ENCODE measurements at regions not wholly inside any gene's neighbourhood (a gene's known extent, or its start where the extent isn't known, plus 50 kb on each side); places are given as distances from the start of the nearest gene placed in this dataset.

DNA sequence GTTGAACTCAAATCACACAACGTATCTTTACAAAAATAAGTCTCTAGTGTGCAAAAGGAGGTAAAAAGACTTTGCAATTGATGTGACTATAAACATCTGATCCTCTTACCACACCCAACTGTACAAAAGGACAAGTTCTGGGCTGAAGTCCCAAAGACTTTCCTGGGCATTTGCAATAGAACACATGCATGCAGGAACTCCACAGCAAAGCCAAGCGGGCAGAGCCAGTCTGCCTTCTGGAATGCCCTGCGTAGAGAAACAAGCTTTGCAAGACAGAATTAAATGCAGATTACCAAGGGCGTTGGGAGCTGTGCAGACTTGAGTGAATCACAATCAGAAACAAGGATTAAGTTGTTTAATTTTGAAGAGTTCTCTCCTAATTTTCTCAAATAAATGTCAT, 208.4 kb upstream of the ZNF521 start:
- intact Hi-C loops (cut with micrococcal nuclease) = loop anchor here (5.0 kb wide), 2 partner anchors 272 to 337 kb away; no protein-coding TSS in a partner anchor
- TF ChIP-seq CTCF (IDR thresholded peaks at IDR 0.05) = no peak
- 89% methylated on average over 4 of the region's 4 CpGs for WGBS (ENCODE audit: insufficient coverage)

DNA sequence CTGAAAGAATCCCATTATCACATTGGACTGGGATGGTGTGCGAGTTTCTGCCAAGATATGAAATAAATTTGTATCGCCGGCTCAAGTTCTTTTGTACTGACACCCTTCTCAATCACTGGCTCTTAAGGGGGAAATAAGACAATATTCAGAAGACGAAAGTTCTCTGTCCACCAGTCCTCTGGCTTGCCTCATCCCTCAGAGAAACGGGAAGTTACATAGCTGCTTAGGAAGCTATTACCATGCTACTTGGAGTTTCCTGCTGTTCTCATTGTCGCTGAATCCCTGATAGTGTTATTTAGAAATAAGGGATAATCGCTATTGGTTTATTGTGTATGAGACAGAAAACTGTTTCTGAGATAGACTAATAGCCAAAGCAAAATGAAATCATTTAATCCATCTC, 205.0 kb upstream of the ZNF521 start:
- WGBS (ENCODE audit: insufficient coverage) = 51% methylated on average over 7 of the region's 7 CpGs
- DNase-seq (no peak), ATAC-seq (no peak)
- H3K4me3 Mint-ChIP-seq = no peak overlapping the region
- Histone ChIP-seq H3K4me3 (ENCODE audit: low read length) (no peak overlapping the region), H3K9me3 (ENCODE audit: control insufficient read depth, insufficient read depth, low read length) (peaks cover 4% of the 10 kb centered on the region), H3K27me3 (ENCODE audit: control insufficient read depth, insufficient read depth, low read length) (no peaks in the 10 kb centered on the region), H3K27ac (ENCODE audit: low read length) (no peak overlapping the region), H3K36me3 (ENCODE audit: control insufficient read depth, insufficient read depth, low read length) (no peaks in the 10 kb centered on the region), H3K4me1 (ENCODE audit: control insufficient read depth, insufficient read depth, low read length) (no peaks in the 10 kb centered on the region)
- TF ChIP-seq CTCF (IDR thresholded peaks at IDR 0.05) = no peak
- H3K4me1 Mint-ChIP-seq = no peaks in the 10 kb centered on the region
- H3K36me3 Mint-ChIP-seq = no peaks in the 10 kb centered on the region
- H3K27me3 Mint-ChIP-seq (ENCODE audit: low read depth in 2 of 2) = peaks cover 0 to 23% of the 10 kb centered on the region in 2 donors
- intact Hi-C loops (cut with micrococcal nuclease) = no loop called here
- H3K27ac Mint-ChIP-seq = no peak overlapping the region
- H3K9me3 Mint-ChIP-seq = no peaks in the 10 kb centered on the region

More for the DNA sequence above, 208.4 kb upstream of the ZNF521 start:
- no peak for DNase-seq
- H3K9me3 Mint-ChIP-seq = no peaks in the 10 kb centered on the region
- no peaks in the 10 kb centered on the region for H3K4me1 Mint-ChIP-seq
- Histone ChIP-seq H3K27me3 (ENCODE audit: control insufficient read depth, insufficient read depth, low read length) (no peaks in the 10 kb centered on the region), H3K27ac (ENCODE audit: low read length) (no peak overlapping the region), H3K36me3 (ENCODE audit: control insufficient read depth, insufficient read depth, low read length) (no peaks in the 10 kb centered on the region), H3K4me1 (ENCODE audit: control insufficient read depth, insufficient read depth, low read length) (no peaks in the 10 kb centered on the region), H3K4me3 (ENCODE audit: low read length) (no peak overlapping the region), H3K9me3 (ENCODE audit: control insufficient read depth, insufficient read depth, low read length) (no peaks in the 10 kb centered on the region)
- no peak for ATAC-seq
- no peak overlapping the region for H3K4me3 Mint-ChIP-seq
- H3K27ac Mint-ChIP-seq = no peak overlapping the region
- H3K36me3 Mint-ChIP-seq = no peaks in the 10 kb centered on the region
- peaks cover 0 to 18% of the 10 kb centered on the region in 2 donors for H3K27me3 Mint-ChIP-seq (ENCODE audit: low read depth in 2 of 2)

- Mint-ChIP-seq H3K4me1 (no peaks in the 10 kb centered on the region), H3K9me3 (no peaks in the 10 kb centered on the region), H3K4me3 (no peak overlapping the region), H3K27me3 (ENCODE audit: low read depth in 2 of 2) (peaks cover 0 to 13% of the 10 kb centered on the region in 2 donors), H3K27ac (no peak overlapping the region), H3K36me3 (no peaks in the 10 kb centered on the region)
- Histone ChIP-seq H3K27me3 (ENCODE audit: control insufficient read depth, insufficient read depth, low read length) (no peaks in the 10 kb centered on the region), H3K36me3 (ENCODE audit: control insufficient read depth, insufficient read depth, low read length) (no peaks in the 10 kb centered on the region), H3K4me3 (ENCODE audit: low read length) (no peak overlapping the region), H3K27ac (ENCODE audit: low read length) (no peak overlapping the region), H3K9me3 (ENCODE audit: control insufficient read depth, insufficient read depth, low read length) (peaks cover 4% of the 10 kb centered on the region), H3K4me1 (ENCODE audit: control insufficient read depth, insufficient read depth, low read length) (no peaks in the 10 kb centered on the region)
- no peak for TF ChIP-seq CTCF (IDR thresholded peaks at IDR 0.05)
- ATAC-seq = no peak
- DNase-seq = no peak
- WGBS (ENCODE audit: insufficient coverage) = no CpG with 5 or more reads among the region's 1 CpG
- intact Hi-C loops (cut with micrococcal nuclease) = no loop called here
These were observed 201.8 kb upstream of the ZNF521 start for GRCh38 chr18:25553631-25554263.

All from natural killer cell (primary cell).